Stimulated activated naive CD8-positive, alpha-beta T cell treated with anti-CD3 and anti-CD28 coated beads, Interleukin-15, Interleukin-2, amounts not matched to agents 100 U/mL and 50 U/mL, for 24 hours (primary cell): ENCODE measurements at regions not wholly inside any gene's neighbourhood (a gene's known extent, or its start where the extent isn't known, plus 50 kb on each side); places are given as distances from the start of the nearest gene placed in this dataset.
"Not testable (repeated sequence)": the region's sequence is repeated elsewhere in the genome, so short reads cannot be mapped to it uniquely, and the experiment has no call there.

Experiments used
- ATAC-seq: fragments of 150-1000 bp; cut with Tn5 transposase; one replicate; pipeline ENCODE4 v1.10.0; 2021
- DNase-seq: peaks from one replicate; pipeline ENCODE4 v3.0.0; 2021

DNA sequence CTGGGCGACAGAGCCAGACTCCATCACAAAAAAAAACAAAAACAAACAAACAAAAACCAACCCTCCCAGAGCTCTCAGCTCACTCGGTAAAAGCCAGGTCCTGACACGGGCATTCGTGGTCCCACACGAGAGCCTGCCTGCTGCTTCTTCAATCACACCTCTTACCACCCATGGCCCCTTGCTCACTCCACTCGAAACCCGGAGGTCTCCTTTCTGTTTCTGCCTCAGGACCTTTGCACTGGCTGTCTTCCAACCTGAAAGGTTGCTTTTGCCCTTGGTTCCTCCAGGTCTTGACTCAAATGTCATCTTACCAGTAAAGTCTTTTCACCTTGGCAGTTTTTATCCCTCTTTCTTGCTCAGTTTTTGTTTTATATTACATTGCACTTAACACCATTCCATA, 169.6 kb downstream of the EVX1 start:
- no peak for DNase-seq
- ATAC-seq: no peak

DNA sequence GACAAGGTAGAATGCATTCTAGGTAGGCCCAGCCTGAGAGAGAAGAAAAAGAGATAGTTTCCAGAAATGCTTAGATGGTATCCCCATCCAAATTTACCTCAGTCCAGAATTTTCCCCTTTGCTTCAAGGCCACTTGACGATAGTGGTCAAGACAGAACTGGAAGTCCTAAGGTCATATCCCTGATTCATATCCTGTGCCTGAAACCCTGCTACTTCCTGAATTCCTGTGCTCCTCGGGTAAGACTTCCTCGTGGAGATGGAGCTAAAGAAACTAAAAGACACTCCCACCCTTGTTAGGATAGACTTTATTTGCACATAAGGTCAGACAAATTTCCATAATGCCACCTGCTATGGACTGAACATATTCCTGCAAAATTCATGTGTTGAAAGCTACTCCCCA, 175.9 kb downstream of the EVX1 start:
- ATAC-seq (no peak), DNase-seq (no peak)

DNA sequence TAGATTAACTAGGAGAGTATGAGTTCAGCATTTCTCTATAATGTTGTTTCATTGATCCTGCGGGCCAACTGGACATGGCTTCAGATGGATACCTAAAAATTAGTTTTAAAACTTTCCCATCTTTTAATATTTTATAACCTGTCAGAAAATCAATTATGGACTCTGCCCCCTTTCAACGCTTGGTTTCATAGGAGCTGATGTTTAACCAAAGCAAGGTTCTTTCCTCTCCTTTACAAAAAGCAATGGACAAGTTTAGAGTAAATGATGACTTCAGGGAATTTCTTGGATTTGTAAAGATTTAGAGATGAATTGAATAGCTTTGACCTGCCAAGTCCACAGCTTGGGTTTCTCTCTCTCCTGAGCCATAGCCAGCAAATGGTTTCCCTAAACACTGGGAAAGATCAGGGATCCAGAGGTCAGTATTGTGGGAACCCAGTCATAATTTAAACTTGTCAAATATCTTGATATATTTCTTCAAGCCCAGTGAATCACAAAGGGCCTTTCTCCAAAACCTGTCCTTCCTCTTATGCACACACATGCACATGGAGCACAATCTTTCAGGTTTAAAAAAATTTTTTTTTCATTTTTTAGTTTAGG, 177.1 kb downstream of the EVX1 start:
- no peak for ATAC-seq
- DNase-seq: no peak

DNA sequence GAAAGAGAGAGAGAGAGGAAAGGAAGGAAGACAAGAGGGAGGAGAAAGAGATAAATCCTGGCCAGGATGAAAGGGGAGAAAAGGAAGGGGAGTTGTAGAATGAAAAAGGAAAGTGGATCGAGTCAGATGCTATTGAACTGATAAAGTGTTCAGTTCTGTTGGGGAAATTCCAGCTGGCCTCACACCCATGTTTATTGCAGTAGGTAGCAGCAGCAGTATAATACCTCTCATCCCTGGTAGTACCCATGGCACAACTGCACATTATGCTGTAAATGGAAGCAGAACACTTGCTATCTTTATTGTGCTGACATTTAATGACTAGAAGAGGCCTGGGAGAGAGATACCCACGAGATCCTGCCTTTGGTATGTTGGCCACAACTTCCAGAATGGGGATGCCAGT, 178.1 kb downstream of the EVX1 start:
- DNase-seq (no peak), ATAC-seq (no peak)

DNA sequence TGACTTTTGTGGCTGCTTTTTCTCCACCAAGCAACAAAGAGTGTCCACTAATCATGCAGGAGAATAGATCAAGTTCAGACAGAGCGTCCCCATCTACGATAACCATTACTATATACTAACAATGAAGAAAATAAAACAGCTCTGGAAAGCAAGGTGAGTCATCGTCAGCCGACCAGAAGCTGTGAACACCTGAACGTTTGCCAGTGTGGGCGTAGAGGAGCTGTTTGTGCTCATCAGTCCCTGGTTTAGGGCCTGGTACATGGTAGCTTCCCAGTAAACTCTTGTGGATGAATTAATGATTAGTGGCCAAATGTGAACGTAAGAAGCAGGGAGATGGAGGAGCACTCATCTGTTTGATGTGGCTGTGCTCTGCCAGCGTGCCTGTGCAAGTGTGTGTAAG, 180.7 kb downstream of the EVX1 start:
- no peak for DNase-seq

DNA sequence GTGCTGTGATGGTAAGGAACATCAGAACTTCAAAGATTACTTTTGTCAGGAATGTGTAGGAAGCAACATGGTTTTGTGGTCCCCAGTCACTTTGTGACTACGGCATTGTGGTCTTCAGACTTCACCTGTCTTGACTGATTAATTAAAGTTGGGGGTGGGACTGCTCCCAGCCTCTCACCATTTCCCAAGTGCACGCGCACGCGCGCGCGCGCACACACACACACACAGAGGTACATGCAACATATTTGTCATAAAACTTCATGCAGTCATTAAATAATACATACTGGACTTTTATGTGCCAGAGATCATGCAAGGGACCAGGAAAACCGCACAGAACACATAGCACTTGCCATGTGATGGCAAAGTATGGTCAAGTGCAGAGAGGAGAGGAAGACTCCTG, 181.2 kb downstream of the EVX1 start:
- ATAC-seq: no peak
- DNase-seq: no peak

More for the DNA sequence above, 180.7 kb downstream of the EVX1 start:
- no peak for ATAC-seq

DNA sequence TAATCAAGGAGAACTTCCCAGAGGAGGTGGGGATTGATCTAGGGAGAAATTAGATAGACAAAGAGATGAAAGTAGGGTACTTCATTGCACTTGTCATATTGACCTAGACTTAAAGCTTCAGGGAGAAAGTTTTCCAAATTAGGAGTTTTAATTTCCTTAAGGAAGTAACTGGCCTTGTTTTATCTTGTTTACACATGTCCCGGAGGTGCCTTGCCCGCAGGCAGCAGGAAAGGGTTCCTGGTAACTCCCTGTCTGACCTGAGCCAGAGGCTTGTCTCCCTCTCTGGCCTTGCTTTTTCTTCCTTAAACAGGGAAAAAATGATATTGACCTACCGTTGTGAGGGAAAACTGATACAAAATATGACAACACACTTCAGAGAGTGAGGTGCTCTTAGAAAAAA, 181.6 kb downstream of the EVX1 start:
- DNase-seq: no peak
- ATAC-seq: no peak

DNA sequence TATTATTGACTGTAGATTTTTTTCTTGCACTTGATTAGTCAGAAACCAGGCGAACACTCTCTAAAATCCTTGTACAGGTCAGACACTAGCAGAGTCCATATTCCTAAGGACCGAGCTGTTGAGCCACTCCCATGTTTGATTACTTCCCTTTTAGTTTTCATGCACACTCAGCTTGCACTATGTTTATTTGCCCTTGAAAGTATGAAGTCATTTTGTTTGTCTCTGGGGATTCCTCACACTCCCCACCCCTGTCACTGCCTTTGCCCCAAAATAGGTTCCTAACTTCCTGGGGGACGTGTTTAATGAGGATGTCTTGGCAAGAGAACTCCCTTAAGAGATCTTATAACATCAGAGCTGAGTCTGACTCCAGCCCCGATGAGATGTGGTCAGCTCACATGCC, 182.1 kb downstream of the EVX1 start:
- DNase-seq (no peak), ATAC-seq (no peak)

DNA sequence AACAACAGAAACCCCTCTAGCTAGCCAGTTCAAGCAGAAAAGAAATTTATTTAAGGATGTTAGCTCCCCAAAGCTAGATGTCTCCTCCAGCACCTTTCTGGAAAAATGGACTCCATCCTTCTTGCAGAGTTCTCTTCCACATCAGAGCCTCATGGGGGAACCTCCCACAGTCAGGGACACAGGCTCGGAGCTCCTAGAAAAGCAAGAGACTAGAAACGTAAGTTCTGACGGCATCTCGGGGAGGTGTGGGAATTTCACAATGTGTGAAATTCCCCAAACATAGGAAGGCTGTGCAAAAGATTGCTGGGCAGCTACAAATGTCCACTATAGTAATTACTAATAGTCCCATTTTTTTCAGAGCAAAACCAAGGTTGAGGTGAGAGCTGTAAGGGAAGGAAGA, 184.8 kb downstream of the EVX1 start:
- ATAC-seq: no peak
- no peak for DNase-seq

DNA sequence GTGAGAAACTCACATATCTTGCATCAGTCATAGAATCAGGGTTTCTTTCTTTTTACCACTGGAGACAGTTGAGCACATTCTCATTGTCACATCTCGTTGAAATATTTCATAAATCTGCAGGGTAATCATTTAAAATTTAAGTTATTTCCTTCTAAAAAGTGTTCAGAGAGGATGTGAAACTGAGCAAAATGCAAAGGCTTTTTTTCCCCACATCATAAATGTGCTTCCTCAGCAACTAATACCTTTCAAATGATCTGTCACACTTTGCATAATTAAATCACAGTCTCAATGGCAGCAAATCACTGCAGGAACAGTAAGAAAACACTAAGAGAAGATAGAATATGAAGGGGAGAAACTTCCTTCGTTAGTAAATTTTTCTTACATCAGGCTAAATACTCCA, 187.5 kb downstream of the EVX1 start:
- DNase-seq: no peak
- ATAC-seq: no peak

DNA sequence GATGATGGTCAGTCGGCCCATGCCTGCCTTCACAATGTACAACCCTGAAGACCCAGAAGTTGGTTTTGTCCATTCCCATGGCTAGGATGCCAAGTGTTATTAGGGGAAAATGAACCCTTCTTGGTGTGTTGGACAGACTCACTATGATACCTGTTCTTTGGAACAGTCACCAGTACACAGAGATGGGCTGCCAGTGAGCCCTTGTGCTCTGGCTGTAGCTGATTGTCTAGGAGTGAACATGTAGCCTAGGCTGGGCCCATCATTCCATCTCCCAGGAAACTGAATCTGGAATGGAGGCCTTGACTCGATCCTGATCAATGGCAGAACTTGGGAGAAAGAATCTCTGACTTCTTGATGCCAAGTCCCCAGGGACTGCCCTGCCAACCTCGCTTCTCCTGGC, 188.9 kb downstream of the EVX1 start:
- DNase-seq: no peak
- ATAC-seq: no peak

DNA sequence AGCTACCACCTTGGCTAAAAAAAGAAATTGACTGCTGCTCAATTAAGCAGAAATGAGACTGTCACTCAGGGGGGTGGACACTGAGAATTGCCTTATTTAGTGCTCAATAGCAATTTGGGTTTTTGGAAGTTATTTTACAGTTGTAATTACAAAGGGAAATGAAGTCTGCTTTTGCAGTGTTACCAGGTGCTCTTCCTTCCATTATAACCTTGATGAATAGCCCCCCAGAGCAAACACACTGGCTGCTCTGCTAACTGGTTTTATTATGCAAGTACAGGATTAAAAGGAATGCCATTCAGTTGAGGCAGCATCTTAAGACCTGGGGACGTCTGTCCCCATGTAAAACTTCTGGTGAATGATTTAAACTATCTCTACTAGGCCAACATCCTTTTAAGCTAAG, 191.0 kb downstream of the EVX1 start:
- no peak for ATAC-seq
- no peak for DNase-seq

DNA sequence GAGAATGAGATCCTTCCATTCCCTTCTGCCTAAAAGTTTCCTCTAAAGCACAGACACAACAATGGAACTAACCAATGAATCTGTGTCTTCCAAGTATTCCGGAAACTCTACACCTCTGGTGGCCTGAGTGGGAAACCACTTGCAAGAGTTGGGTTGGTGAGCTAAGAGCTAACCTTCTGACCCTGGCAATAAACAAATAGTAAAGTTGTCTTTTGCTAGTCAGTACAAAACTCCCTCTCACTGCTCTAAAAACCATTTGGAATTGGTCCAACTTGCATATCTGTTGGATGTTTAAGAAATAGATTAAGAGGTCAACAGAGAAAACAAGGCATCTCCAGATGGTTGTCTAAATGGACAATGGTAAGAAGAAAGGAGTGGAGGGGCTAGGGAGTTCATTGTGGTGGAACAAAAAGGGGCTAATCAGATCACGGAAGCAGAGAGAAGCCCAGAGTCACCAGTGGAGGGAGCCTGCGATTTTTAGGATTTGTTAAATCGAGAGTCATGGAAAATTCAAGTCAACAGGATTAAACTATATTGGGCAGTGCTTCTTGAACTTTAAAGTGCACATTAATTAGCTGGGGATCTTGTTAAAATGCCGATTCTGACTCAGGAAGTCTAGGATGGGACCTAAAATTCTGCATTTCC, 192.3 kb downstream of the EVX1 start:
- ATAC-seq (no peak), DNase-seq (no peak)

DNA sequence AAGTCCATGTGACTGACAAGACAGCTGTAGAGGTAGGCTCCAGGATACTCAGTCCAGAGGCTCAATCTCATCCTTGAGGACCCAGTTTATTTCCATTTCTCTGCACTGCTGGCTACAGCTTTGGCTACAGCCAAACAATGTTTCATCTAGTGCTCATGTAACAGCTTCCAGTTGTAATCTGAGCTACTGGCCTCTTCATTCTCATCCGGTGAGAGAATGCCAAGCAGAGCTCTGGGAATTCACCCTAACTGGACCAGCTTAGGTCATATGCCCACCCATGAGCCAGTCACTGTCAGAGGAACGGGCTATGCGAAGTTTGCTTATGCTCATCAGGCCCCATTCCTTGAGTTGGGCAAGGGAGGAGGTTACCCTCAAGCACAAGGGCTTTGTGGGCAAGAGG, 192.9 kb downstream of the EVX1 start:
- ATAC-seq (no peak), DNase-seq (no peak)

DNA sequence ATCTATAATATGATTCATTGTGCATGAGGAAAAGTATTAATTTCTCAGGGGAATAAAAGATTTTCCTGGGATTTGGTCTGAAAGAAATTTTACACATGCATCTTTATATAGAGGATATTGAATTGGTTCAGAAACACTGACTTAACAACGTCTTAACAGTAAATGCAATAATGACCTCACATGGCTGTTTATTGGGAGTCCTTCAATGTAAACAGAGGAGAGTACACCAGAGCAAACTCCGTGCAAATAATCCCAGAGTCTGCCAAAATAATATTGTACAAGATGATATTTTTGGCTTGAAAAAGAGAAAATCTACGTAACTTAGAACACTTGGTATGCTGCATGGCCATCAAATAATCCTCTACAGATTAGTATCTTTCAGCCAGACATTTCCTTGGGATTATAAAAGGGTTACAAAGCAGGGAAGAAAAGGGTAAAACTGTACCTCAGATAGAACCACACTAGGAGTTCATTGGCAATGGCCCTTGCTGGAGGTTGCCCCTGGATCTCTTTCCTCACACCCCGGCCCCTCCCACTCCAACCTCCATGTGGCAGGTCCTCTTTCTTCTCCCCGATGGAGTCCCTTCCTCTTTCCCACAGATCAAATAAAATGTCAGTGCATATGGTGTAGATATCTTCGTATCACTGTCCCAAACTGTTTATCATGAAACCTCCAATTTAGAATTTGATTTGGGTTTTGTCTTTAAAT, 196.4 kb downstream of the EVX1 start:
- DNase-seq (no peak), ATAC-seq (no peak)

DNA sequence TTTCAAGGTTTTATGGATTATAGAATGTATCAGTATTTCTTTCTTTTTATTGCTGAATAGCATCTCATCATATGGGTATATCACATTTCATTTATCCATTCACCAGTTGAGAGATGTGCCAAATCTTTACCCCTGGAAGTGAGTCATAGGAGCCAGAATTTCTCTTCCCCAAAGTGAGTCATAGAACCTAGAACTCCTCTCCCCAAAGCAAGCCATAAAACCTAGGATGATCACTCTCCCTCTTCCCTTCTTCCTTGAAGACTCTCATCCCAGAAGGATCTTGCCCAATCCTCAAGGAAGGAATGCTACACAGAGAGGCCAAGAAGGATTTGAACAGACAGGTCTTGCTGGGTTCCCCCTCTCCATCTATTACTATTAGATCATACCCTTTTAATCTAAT, 199.9 kb downstream of the EVX1 start:
- ATAC-seq: no peak
- DNase-seq: no peak

DNA sequence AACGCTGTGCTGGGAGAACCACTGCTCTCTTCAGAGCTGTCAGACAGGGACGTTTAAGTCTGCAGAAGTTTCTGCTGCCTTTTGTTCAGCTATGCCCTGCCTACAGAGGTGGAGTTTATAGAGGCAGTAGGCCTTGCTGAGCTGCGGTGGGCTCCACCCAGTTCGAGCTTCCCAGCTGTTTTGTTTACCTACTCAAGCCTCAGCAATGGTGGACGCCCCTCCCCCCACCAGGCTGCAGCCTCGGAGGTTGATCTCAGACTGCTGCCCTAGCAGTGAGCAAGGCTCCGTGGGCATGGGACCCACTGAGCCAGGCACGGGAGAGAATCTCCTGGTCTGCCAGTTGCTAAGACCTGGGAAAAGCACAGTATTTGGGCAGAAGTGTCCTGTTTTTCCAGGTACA, 206.4 kb downstream of the EVX1 start:
- ATAC-seq, DNase-seq: not testable (repeated sequence)

DNA sequence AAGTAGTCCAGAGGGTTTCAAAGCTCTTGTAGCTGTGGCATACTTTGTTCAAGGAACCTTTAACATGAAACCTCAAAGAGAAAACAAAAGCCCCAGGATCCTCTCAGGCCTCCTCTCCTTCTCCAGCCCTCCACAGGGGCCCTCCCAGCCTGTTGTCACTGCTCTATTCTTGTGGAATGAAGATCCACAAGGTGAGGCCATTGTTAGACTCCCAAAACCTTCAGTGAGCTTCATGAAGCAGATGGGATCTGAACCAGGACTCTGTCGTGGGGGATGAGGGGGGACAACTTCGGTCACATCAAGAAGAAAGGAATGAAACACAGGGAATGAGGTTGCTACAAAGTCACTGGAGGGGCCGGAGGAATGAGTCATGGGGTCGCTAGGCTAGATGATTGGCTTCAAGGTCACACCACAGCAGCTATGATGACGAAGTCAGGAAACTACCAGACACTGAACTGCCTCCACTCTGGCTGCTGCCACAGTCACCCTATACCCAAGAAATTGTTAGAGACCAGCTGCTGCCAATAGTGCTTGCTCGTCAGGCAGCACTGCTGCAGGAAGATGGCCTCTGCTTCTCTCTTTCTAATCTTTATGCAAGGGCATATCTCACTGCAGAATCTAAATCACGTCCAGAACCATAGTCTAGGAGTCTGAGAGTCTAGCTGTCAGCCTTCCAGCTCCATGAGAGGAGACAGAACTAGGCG, 208.8 kb downstream of the HIBADH start:
- DNase-seq (no peak), ATAC-seq (no peak)

DNA sequence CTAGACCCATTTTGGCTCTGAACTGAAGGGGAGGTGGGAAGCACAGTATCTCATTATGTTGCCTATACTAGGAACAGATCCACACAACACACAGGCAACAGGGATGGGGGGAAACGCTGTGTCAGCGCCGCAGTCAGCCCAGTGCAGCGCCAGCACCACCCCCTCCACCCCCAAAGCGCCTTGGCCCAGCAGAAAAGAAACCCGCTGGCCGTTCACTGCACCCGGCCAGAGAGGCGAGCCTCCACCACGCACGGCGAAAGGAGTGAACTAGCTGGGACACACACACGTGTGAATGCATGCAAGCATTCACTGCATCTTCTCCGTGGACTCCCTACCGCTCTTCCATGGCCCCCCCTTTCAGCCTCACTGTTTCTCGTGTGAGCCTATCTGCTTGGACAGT, 205.6 kb downstream of the HIBADH start:
- not testable (repeated sequence) for DNase-seq, ATAC-seq

DNA sequence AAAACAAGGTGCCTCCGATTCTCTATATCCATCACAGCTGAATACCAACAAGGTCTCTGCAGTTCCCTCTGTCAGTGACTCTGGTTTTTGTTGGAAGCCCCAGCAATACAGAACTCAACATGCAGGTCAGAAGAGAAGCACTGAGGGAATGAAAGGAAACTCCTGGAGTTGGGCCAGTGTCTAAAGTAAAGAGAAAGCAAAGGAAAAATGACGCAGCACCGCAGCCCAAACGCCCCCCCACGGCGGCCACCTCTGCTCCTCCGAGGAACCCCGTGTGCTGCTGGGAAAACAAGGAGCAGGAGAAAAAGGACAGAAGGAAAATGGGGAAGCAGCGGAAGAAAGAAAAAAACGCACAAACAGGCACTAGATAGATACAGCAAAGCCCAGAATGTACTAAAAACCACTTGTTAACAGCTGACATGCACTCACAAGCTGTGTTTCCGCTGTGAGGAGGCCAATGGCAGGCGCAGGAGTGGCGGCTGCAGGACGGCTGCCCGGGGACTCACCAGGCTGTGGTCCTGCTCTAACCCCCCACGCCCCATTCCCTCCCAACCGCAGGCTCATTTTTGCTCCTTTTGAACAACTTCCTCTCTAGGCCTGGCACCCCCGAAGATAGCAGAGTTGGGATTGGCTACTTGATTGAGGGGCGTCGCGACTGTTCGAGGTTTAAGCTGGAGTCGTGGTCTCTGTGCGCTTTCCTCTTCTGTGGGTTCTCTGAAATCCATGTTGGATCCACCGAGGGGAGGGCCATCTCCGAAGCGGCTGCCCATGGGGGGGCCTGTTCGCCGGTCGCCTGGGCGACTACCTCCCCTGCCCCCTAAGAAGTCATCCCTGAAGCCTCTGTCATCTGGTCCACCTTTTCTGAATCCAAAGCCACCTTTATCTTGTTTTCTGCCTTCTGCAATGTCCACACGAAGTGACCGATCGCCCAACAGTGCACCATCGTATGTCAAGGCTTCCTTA, 204.8 kb downstream of the HIBADH start:
- peak; percentile 9 for ATAC-seq
- not testable (repeated sequence) for DNase-seq

DNA sequence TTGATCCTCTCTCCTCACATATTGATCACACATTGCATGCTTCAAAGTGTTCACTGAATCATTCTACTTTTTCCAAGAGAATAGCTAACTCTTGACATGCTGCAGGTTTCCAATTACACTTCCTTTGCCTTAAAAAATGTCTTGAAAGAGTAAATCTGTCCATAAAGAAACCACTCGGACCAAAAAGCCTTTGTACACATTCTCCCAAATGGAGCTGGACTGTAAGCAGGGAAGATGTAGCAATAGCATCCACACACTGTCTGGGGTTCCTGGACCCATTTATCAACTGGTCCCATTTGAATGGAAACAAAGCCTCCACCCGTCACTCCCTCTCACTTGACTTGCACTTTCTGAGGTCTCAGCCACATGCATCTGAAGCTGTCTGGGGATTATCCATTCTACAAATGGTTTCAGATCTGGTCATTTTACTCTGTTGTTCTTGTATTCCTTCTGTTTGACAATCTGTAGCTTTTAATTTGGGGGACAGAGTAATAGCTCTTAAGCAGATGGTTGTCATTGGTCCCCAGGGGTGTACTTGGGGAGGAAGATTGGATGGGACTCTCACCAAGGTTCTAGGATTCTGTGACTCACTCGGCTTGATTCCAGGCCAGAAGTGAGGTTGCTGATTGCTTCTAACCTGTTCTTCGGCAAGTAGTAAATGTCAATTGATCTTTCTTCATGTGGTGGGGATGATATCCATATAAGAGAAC, 203.5 kb downstream of the HIBADH start:
- no peak for ATAC-seq
- DNase-seq: no peak

DNA sequence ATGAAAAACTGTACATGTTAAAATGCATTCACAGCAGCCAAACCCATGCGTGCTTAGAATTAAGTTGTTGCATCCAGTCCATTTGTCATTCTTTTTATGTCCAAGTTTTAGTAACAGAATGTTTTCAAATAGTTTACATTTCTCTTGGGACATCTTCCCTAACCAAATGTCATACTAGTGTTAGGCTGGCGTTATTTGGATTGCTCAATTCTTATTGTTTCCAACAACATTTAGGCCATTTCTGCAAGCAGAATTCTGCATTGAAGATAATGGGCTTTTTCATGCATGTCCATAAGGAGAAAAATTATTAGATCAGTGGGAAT, 203.0 kb downstream of the HIBADH start:
- no peak for ATAC-seq
- no peak for DNase-seq
